ENCODE measurements at regions not wholly inside any gene's neighbourhood (a gene's known extent, or its start where the extent isn't known, plus 50 kb on each side); places are given as distances from the start of the nearest gene placed in this dataset.

DNA sequence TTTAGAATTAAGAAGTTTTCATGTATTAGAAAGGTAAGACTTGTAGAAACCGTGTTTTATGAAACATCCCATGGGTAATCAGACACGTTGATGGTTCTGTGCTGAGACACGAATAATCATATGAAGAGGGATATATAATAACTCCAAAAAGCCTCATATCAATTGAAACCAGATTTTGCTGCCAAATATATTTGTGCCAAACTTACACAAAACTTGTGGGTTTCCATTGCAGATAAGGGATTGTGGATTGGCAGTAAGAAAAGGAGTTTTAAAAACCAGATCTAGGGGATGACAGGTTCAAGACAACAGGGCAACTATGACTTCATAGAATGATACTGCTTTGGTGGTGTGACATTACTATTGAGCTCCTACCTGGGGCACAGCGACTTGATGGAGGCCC is 616.1 kb downstream of the BCOR start:
- WGBS, result 60% methylated on average over 1 of the region's 4 CpGs
- Histone ChIP-seq H4K91ac (ENCODE audit: low read length) (no peak overlapping the region), H3K36me3 (ENCODE audit: control insufficient read depth in 1 of 2, insufficient read depth in 2 of 2, low read depth in 1 of 2, low read length in 2 of 2) (no peaks in the 10 kb centered on the region), H2BK5ac (ENCODE audit: low read depth, low read length, poor library complexity, severe bottlenecking) (no peak overlapping the region), H3K27me3 (ENCODE audit: control insufficient read depth in 1 of 2, insufficient read depth in 1 of 2, low read length in 2 of 2) (peaks cover 9 to 83% of the 10 kb centered on the region in 2 experiments), H3K9me3 (ENCODE audit: control insufficient read depth, low read length) (peaks cover 7% of the 10 kb centered on the region), H3K4me3 (ENCODE audit: insufficient read depth in 1 of 2, low read depth in 1 of 2, low read length in 2 of 2) (no peak overlapping the region), H3K14ac (ENCODE audit: low read length in 2 of 2) (no peak overlapping the region), H3K4me2 (ENCODE audit: low read length, poor library complexity, severe bottlenecking) (no peak overlapping the region), H2BK120ac (ENCODE audit: low read depth, low read length) (no peak overlapping the region), H3K4me1 (ENCODE audit: control insufficient read depth, insufficient read depth, low read depth, low read length) (no peaks in the 10 kb centered on the region), H4K8ac (ENCODE audit: low read length) (no peak overlapping the region), H2AFZ (ENCODE audit: low read depth, low read length) (no peak overlapping the region), H3K79me1 (replicated peaks; ENCODE audit: low read length, poor library complexity, severe bottlenecking) (no peaks in the 10 kb centered on the region), H3K4ac (ENCODE audit: low read depth in 1 of 2, low read length in 2 of 2) (no peak overlapping the region), H3K23ac (ENCODE audit: low read length in 2 of 2) (no peak overlapping the region), H2AK5ac (ENCODE audit: low read length, severe bottlenecking) (no peak overlapping the region), H3K9ac (ENCODE audit: low read length) (no peak overlapping the region), H2BK15ac (ENCODE audit: low read depth, poor library complexity, severe bottlenecking) (no peak overlapping the region), H2BK12ac (ENCODE audit: low read length in 2 of 2) (no peak overlapping the region), H3K18ac (ENCODE audit: low read depth in 1 of 2, low read length in 2 of 2) (no peak overlapping the region), H3K27ac (ENCODE audit: low read length, poor library complexity, severe bottlenecking) (no peak overlapping the region)
- no peak for DNase-seq

DNA sequence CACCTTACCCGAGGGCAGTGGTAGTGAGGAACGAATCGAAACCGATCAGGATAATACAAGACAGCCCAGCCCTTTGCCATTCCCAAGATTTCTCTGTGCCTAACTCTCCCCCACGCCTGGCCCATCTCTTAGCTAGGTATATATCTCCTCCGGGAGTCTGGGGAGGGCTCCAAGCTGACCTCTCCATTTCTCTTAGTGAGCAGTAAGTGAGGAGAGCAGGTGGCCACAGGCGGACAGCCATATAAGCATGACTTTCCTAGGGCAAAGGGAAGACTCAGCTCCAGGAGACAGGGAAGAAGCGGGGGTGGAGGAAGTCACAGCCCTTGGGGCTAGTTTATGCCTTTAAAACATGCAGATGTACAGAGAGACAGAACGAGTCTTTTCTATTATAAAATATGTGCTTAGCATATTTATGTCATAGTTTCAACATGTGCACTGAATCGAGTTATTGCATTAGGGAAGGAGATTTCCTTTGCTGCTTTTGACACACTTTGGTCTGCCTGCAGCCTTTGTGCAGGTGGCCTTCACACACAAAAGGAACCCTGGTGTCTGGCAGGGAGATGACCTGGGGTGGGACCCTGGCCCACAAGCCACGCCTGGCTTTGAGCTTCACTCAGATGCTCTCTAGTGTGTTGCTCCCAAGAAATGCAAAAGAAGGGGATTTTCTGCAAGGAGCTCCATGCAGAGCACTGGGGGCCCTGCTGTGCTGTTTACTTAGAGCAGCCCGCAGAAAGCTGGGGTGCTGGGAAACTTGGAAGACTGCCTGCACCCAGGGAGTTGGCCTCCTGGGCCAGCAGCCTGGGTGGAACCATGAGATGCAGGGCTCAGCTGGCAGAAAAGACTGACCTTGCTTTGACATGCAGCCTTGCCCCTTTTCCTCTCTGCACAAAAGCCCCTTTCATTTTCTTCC is 613.3 kb downstream of the BCOR start:
- peaks cover 6 to 86% of the 10 kb centered on the region in 2 experiments for H3K27me3 ChIP-seq (ENCODE audit: control insufficient read depth in 1 of 2, insufficient read depth in 1 of 2, low read length in 2 of 2)
- H3K18ac ChIP-seq (ENCODE audit: low read depth in 1 of 2, low read length in 2 of 2), result no peak overlapping the region
- H3K4ac ChIP-seq (ENCODE audit: low read depth in 1 of 2, low read length in 2 of 2), result no peak overlapping the region
- no peak overlapping the region for H2AK5ac ChIP-seq (ENCODE audit: low read length, severe bottlenecking)
- H2BK5ac ChIP-seq (ENCODE audit: low read depth, low read length, poor library complexity, severe bottlenecking), result no peak overlapping the region
- no peak overlapping the region for H3K4me3 ChIP-seq (ENCODE audit: insufficient read depth in 1 of 2, low read depth in 1 of 2, low read length in 2 of 2)
- no peak overlapping the region for H4K91ac ChIP-seq (ENCODE audit: low read length)
- H2AFZ ChIP-seq (ENCODE audit: low read depth, low read length), result no peak overlapping the region
- H3K14ac ChIP-seq (ENCODE audit: low read length in 2 of 2), result no peak overlapping the region
- no peak overlapping the region for H3K4me2 ChIP-seq (ENCODE audit: low read length, poor library complexity, severe bottlenecking)
- no peak overlapping the region for H3K9ac ChIP-seq (ENCODE audit: low read length)
- no peak overlapping the region for H3K23ac ChIP-seq (ENCODE audit: low read length in 2 of 2)
- no peak overlapping the region for H2BK15ac ChIP-seq (ENCODE audit: low read depth, poor library complexity, severe bottlenecking)
- H3K36me3 ChIP-seq (ENCODE audit: control insufficient read depth in 1 of 2, insufficient read depth in 2 of 2, low read depth in 1 of 2, low read length in 2 of 2), result no peaks in the 10 kb centered on the region
- 79% methylated on average over 9 of the region's 12 CpGs for WGBS
- peaks cover 7% of the 10 kb centered on the region for H3K9me3 ChIP-seq (ENCODE audit: control insufficient read depth, low read length)
- H3K4me1 ChIP-seq (ENCODE audit: control insufficient read depth, insufficient read depth, low read depth, low read length), result no peaks in the 10 kb centered on the region
- no peak overlapping the region for H3K27ac ChIP-seq (ENCODE audit: low read length, poor library complexity, severe bottlenecking)
- H2BK120ac ChIP-seq (ENCODE audit: low read depth, low read length), result no peak overlapping the region
- no peaks in the 10 kb centered on the region for H3K79me1 ChIP-seq (replicated peaks; ENCODE audit: low read length, poor library complexity, severe bottlenecking)
- H4K8ac ChIP-seq (ENCODE audit: low read length), result no peak overlapping the region
- no peak overlapping the region for H2BK12ac ChIP-seq (ENCODE audit: low read length in 2 of 2)
- DNase-seq, result no peak

DNA sequence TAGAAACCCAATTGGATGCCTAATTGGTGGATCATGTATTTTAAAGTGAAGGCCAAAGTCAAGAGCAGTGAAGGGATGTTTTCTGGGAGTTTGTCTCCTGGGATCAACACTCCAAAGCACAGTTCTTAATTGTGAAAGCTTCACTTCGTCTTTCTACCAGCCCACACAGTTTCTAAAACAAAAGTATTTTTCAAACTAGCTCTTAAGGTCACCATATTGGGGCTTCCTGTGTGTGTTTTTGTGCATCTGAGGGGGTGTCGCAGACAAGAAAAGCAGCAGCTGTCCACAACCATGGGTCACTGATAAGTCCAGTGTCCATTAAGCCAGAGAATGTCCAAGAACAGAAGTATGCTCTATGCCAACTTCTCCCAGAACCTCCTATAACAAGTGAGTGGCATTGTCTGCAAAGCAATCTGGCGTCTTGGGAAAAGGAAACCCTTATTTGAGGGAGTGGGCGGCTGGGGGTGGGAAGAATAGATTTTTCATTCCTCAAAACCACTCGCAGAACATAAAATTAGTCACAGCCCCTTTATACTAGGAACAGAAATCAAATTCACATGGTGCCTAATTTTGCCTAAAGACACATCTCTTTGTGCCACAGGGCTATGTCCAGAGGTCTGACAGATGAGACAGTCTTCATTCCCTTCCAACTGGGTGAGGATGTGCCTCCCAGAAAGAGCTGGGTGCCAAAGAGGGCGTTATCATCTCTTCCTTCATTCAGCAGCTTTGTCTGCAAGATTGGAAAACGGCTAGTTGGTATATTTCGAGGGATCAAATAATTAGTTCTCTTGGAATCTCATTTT is 610.4 kb downstream of the BCOR start:
- Histone ChIP-seq H3K79me1 (replicated peaks; ENCODE audit: low read length, poor library complexity, severe bottlenecking) (no peaks in the 10 kb centered on the region), H4K91ac (ENCODE audit: low read length) (no peak overlapping the region), H2BK120ac (ENCODE audit: low read depth, low read length) (no peak overlapping the region), H3K9ac (ENCODE audit: low read length) (no peak overlapping the region), H3K14ac (ENCODE audit: low read length in 2 of 2) (no peak overlapping the region), H3K18ac (ENCODE audit: low read depth in 1 of 2, low read length in 2 of 2) (no peak overlapping the region), H3K23ac (ENCODE audit: low read length in 2 of 2) (no peak overlapping the region), H3K27me3 (ENCODE audit: control insufficient read depth in 1 of 2, insufficient read depth in 1 of 2, low read length in 2 of 2) (peaks cover 6 to 86% of the 10 kb centered on the region in 2 experiments), H3K4me2 (ENCODE audit: low read length, poor library complexity, severe bottlenecking) (no peak overlapping the region), H3K27ac (ENCODE audit: low read length, poor library complexity, severe bottlenecking) (no peak overlapping the region), H3K4ac (ENCODE audit: low read depth in 1 of 2, low read length in 2 of 2) (no peak overlapping the region), H2BK12ac (ENCODE audit: low read length in 2 of 2) (no peak overlapping the region), H2BK15ac (ENCODE audit: low read depth, poor library complexity, severe bottlenecking) (no peak overlapping the region), H2AFZ (ENCODE audit: low read depth, low read length) (no peak overlapping the region), H2AK5ac (ENCODE audit: low read length, severe bottlenecking) (no peak overlapping the region), H3K4me1 (ENCODE audit: control insufficient read depth, insufficient read depth, low read depth, low read length) (no peaks in the 10 kb centered on the region), H4K8ac (ENCODE audit: low read length) (no peak overlapping the region), H2BK5ac (ENCODE audit: low read depth, low read length, poor library complexity, severe bottlenecking) (no peak overlapping the region), H3K9me3 (ENCODE audit: control insufficient read depth, low read length) (peaks cover 7% of the 10 kb centered on the region), H3K4me3 (ENCODE audit: insufficient read depth in 1 of 2, low read depth in 1 of 2, low read length in 2 of 2) (no peak overlapping the region), H3K36me3 (ENCODE audit: control insufficient read depth in 1 of 2, insufficient read depth in 2 of 2, low read depth in 1 of 2, low read length in 2 of 2) (no peaks in the 10 kb centered on the region)
- 100% methylated on average over 2 of the region's 8 CpGs for WGBS
- no peak for DNase-seq

DNA sequence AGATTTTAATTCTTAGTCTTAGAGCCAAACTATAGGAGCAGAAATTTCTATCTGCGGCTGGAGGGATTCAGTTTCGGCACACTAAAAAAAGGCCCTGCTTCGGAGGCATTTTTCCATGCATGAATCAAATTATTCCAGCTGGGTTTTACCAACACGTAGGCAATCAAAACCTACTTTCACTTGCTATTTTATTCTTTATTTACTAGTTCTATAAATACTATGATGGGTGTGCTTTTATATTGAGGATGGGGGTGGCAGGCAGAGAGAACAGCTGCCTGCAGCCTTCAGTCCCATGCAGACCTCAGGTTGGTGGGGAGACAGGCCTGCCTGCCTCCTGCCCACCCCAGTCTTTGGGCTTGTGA is 609.8 kb downstream of the BCOR start:
- Histone ChIP-seq H3K36me3 (ENCODE audit: control insufficient read depth in 1 of 2, insufficient read depth in 2 of 2, low read depth in 1 of 2, low read length in 2 of 2) (no peaks in the 10 kb centered on the region), H3K18ac (ENCODE audit: low read depth in 1 of 2, low read length in 2 of 2) (no peak overlapping the region), H3K4me3 (ENCODE audit: insufficient read depth in 1 of 2, low read depth in 1 of 2, low read length in 2 of 2) (no peak overlapping the region), H2BK5ac (ENCODE audit: low read depth, low read length, poor library complexity, severe bottlenecking) (no peak overlapping the region), H3K23ac (ENCODE audit: low read length in 2 of 2) (no peak overlapping the region), H4K91ac (ENCODE audit: low read length) (no peak overlapping the region), H3K79me1 (replicated peaks; ENCODE audit: low read length, poor library complexity, severe bottlenecking) (no peaks in the 10 kb centered on the region), H2BK15ac (ENCODE audit: low read depth, poor library complexity, severe bottlenecking) (no peak overlapping the region), H3K4ac (ENCODE audit: low read depth in 1 of 2, low read length in 2 of 2) (no peak overlapping the region), H4K8ac (ENCODE audit: low read length) (no peak overlapping the region), H3K4me2 (ENCODE audit: low read length, poor library complexity, severe bottlenecking) (no peak overlapping the region), H3K4me1 (ENCODE audit: control insufficient read depth, insufficient read depth, low read depth, low read length) (no peaks in the 10 kb centered on the region), H2BK120ac (ENCODE audit: low read depth, low read length) (no peak overlapping the region), H3K9ac (ENCODE audit: low read length) (no peak overlapping the region), H3K27me3 (ENCODE audit: control insufficient read depth in 1 of 2, insufficient read depth in 1 of 2, low read length in 2 of 2) (peaks cover 6 to 80% of the 10 kb centered on the region in 2 experiments), H3K27ac (ENCODE audit: low read length, poor library complexity, severe bottlenecking) (no peak overlapping the region), H3K14ac (ENCODE audit: low read length in 2 of 2) (no peak overlapping the region), H2BK12ac (ENCODE audit: low read length in 2 of 2) (no peak overlapping the region), H2AFZ (ENCODE audit: low read depth, low read length) (no peak overlapping the region), H2AK5ac (ENCODE audit: low read length, severe bottlenecking) (no peak overlapping the region), H3K9me3 (ENCODE audit: control insufficient read depth, low read length) (peaks cover 5% of the 10 kb centered on the region)
- no peak for DNase-seq
- WGBS, result 87% methylated on average over 3 of the region's 4 CpGs
